ENCODE measurements at regions not wholly inside any gene's neighbourhood (a gene's known extent, or its start where the extent isn't known, plus 50 kb on each side); places are given as distances from the start of the nearest gene placed in this dataset.

GRCh38 chr1:234962340-234962989 lies 166.2 kb downstream of the TOMM20 start:
- H3K4me1 Mint-ChIP-seq = peaks cover 23 to 25% of the 10 kb centered on the region in 2 experiments

More at GRCh38 chr1:234962340-234962989, 166.2 kb downstream of the TOMM20 start:
- H3K36me3 Mint-ChIP-seq (ENCODE audit: insufficient read depth in 1 of 3, low read depth in 3 of 3) = no peaks in the 10 kb centered on the region
- Histone ChIP-seq H2AK5ac (ENCODE audit: insufficient read length, low read length) (no peak overlapping the region), H4K8ac (replicated peaks; ENCODE audit: insufficient read length, low read depth, low read length) (no peak overlapping the region), H3K79me2 (ENCODE audit: insufficient read depth, low read length) (no peaks in the 10 kb centered on the region), H3K18ac (ENCODE audit: insufficient read length, low read depth, low read length) (no peak overlapping the region), H4K5ac (ENCODE audit: insufficient read length, low read depth, low read length) (no peak overlapping the region), H3K4me2 (ENCODE audit: insufficient read depth, insufficient read length, low read length) (no peak overlapping the region), H3K27me3 (ENCODE audit: insufficient read depth, low read length) (no peaks in the 10 kb centered on the region), H4K91ac (ENCODE audit: insufficient read length, low read depth, low read length) (no peak overlapping the region), H2BK15ac (ENCODE audit: low read depth, low read length) (no peak overlapping the region), H3K56ac (ENCODE audit: insufficient read length, low read depth, low read length) (no peak overlapping the region), H2BK12ac (ENCODE audit: insufficient read length, low read depth, low read length) (no peak overlapping the region), H2AFZ (ENCODE audit: low read length) (no peak overlapping the region), H3K4ac (ENCODE audit: low read depth, low read length) (no peak overlapping the region), H2BK5ac (ENCODE audit: insufficient read length, low read length) (no peak overlapping the region), H3K23ac (ENCODE audit: insufficient read length, low read depth, low read length) (no peak overlapping the region), H2BK120ac (ENCODE audit: low read depth, low read length, poor library complexity, severe bottlenecking) (no peak overlapping the region), H4K20me1 (ENCODE audit: control insufficient read depth, insufficient read depth, insufficient read length) (no peaks in the 10 kb centered on the region), H3T11ph (ENCODE audit: low read length) (no peak overlapping the region), H3K23me2 (ENCODE audit: insufficient read length, low read depth, low read length, poor library complexity, severe bottlenecking) (no peaks in the 10 kb centered on the region), H3K4me1 (ENCODE audit: insufficient read depth, low read length) (peaks cover 2% of the 10 kb centered on the region; the same call in 1 of the 2 replicates), H3K9ac (ENCODE audit: extremely low read depth, insufficient read length, low read length) (no peak overlapping the region), H3K27ac (ENCODE audit: insufficient read length, low read depth, low read length) (no peak overlapping the region), H3K14ac (ENCODE audit: insufficient read depth, low read length) (no peak overlapping the region), H3K9me3 (ENCODE audit: control insufficient read depth, low read depth, low read length) (no peaks in the 10 kb centered on the region), H3K79me1 (ENCODE audit: insufficient read depth, low read depth, low read length, poor library complexity, severe bottlenecking) (no peaks in the 10 kb centered on the region), H2BK20ac (ENCODE audit: low read depth, low read length, poor library complexity, severe bottlenecking) (no peak overlapping the region)
- WGBS (ENCODE audit: extremely low coverage, insufficient read length, low lambda C conversion rate) = no CpG with 5 or more reads among the region's 9 CpGs
- no peaks in the 10 kb centered on the region for H3K9me3 Mint-ChIP-seq
- H3K27me3 Mint-ChIP-seq (ENCODE audit: low read depth) = peaks cover 4% of the 10 kb centered on the region; the same call in 1 of the 2 replicates
- no peak overlapping the region for H3K4me3 Mint-ChIP-seq
- DNase-seq = no peak
- TF ChIP-seq CTCF (conservative IDR thresholded peaks at IDR 0.05) = no peak
- peak overlapping the region in 2 of 3 experiments; percentile 66 to 82; a peak in 2 of 7 replicates for H3K27ac Mint-ChIP-seq

Data from H9 (cell line).